Fibroblast of skin of abdomen (primary cell): ENCODE measurements at regions not wholly inside any gene's neighbourhood (a gene's known extent, or its start where the extent isn't known, plus 50 kb on each side); places are given as distances from the start of the nearest gene placed in this dataset.

Experiments used
- DNase-seq: peaks from one replicate; pipeline ENCODE4 v3.0.0-alpha.2; 2013

DNA sequence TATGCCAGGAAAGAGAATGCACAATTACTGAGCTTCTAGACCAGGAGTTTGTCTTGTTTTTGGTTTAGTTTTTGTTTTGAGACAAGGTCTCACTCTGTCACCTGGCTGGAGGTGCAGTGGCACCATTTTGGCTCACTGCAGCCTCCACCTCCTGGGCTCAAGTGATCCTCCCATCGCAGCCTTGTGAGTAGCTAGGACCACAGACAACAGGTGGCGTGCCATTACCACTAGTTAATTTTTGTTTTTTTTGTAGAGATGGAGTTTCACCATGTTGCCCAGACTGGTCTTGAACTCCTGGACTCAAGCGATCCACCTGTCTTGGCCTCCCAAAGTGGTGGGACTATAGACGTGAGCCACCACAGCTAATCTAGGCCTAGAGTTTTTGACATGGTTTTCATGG is 104.4 kb upstream of the CCDC54 start:
- no peak for DNase-seq

DNA sequence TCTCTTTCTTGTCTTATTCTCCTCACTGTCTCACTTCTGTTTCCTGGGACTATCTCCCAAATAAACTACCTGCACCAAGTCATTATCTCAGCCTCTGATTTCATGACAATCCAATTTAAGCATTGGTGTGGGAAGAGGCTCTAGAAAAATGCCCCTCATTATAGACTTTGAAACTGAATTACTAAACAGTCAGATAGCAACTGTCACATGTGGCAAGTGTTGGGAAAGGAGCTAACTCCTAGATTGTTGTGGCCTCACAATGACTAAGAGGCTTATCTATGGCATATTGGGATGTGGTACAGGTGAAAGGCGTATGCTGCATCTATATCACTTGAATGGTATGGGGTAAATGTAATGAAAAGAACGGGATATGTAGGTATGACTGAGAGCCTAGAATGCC is 103.5 kb upstream of the CCDC54 start:
- DNase-seq: no peak

DNA sequence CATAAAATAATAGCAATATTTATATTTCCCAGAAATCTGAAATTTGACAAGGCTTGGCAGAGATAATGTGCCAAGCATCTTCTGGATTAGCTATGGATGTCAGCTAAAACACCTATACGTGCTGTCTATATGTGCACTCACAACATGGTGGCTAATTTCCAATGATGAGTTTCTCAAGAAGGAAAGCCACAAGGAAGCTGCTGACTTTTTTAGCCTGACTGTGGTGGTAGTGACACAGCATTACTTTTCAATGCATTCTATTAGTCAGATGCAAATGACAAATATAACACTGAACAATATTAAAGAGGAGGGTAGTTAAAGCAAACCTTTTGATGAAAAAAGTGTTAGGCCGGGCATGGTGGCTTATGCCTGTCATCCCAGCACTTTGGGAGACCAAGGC is 101.7 kb upstream of the CCDC54 start:
- DNase-seq: no peak

DNA sequence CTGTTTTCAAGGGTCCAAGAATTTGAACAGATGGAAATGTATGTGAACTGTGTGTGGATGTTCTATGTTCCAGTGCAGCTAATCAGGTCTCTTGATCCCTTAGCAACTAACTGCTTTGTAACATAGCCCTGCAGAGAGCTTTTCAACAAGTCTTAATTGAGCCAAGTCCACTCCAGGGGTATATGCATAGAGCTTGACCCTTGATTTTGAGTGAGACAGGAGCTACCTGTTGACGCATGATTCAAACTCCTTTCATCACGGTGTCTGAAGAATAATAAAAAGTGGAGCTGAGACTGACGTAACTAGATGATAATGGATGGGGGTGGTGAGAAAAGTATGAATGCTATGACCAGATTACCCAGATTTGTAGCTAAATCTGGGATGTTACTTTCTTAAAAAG is 93.3 kb upstream of the CCDC54 start:
- no peak for DNase-seq

DNA sequence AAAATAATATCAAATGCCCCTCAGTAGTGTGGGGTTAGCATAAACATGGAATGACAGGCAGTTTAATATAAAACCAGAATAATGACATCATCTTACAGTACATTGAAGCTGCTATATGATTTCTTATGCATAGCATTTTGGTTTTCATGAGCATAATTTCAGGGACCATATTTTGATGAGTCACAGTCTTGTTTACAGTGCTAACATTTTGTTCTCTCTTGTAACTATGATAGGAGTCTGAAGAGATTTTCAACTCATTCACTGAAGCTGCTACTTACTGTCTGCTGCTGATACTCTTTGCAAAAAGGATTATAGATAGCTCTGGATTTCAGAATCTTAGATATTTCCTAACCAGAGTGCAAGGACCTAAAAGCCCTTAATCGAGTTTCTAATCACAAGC is 92.6 kb upstream of the CCDC54 start:
- DNase-seq: no peak

DNA sequence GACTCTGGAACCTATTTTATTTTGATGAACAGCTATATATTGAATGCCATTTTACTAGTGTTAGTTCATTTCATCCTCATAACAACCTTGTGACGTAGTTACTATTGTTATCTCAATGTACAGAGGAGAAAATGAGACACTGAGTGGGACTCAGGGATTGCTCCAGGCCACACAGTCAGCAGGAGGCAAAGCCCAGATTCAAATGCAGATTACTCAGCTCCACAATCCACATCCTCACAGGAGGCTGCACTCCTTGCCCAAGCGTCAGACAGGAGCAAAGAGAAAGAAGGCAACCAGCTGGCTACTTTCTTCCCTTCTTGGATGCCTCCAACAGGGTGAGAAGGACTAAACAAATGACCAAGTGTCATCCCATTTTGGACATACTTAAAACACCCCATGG is 92.0 kb upstream of the CCDC54 start:
- DNase-seq: no peak

DNA sequence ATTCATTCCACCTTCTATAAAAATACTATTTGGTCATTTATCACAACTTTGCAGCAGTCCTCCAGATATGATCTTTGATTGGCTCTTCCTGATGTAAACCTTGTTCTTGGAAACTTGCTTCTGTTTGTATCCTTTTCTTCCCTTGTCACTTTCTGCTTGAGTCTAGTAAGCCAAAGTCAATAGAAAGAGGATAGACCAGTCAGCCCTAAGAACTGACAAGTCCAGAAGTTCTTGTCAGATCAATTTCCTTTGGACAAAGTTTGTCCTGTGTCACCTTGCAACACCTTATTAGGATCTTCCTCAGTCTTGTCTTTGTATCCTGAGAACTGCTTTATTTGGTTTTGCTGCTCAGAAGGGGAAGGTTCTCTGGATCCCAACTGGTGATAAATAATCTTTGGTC is 87.9 kb upstream of the CCDC54 start:
- DNase-seq: no peak

DNA sequence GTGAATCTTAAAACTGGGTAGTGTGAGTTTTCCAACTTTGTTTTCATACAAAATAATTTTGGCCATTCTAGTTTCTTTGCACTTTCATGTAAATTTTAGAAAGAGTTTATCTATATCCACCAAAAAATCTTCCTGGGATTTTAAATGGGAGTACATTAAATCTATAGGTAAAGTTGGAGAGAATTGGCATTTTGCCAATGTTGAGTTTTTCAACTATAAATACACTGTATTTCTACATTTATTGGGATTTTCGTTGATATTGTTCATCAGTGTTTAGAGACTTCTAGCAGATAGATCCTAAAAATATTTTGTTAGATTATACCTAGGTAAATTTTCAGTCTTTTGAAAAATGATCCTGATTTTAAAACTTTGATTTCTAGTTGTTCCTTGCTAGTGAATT is 83.1 kb upstream of the CCDC54 start:
- DNase-seq: no peak

DNA sequence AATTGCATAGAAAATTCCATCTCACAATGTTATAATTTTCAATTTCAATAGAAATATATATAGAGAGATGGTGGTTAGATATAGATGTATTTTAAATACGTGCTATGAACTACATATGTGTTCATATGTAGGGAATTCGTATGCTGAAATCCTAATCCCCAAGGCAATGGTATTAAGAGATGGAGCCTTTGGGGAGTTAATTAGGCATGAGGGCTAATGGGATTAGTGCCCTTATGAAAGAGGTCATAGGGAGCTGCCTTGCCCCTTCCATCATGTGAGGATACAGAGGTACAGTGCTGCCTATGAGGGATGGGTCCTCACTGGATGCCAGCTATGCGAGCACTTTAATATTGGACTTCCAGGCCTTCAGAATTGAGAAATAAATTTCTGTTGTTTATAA is 79.6 kb upstream of the CCDC54 start:
- no peak for DNase-seq

DNA sequence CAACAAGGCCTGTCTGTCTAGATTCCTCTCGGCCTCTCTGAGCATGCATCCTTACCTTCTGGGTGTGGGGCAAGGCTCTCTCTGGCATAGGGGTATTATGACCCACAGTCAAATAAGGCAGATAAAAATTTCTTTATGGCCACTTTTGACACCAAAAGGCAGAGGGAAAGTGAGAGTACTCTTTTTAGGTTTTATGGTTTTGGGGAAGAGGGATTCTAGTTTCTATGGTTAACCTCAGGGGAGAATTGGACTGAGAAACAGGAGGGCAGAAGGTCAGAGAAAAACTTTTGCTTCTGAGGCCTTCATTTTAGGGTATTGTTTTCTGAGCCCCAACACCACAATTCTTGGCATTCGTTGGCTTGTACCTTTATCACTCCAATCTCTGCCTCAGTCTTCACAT is 70.0 kb upstream of the CCDC54 start:
- DNase-seq: no peak

DNA sequence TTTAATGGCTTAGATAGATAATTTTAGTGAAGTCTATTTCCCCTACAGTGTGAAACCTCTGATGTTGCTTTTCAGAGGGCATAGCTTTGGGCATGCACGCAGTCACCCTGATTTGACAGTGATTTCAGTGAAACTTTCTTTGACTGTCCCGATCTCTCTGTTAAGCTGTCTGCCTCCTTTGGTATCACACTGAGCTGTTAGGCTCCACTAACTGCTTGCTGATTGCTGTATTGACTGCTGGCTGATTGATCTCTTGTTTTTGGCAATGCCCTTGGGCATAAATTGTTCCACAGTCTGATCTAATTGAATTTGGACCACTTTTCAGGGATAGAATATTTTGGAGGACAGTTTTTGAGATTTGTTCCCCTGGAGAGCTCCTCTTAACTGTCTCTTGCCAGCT is 68.5 kb upstream of the CCDC54 start:
- no peak for DNase-seq

DNA sequence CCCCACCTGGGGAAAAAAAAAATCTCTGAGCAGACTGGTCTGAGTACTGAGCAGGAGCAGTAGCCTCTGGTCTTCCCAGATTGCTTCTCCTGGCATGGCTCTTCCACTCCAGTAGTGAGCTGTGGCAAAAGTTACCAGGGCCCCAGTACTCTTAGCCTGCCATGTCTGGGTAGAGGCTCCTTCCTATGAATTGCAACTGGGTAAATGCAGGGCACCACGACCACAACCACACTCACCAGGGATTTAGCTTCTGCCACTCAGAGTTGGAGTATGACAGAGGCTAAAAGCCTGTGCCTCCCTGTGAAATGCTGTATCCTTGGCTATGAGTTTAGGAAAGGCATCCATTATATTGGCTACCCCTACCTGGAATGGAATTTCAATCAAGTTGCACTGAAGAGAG is 67.9 kb upstream of the CCDC54 start:
- DNase-seq: no peak

DNA sequence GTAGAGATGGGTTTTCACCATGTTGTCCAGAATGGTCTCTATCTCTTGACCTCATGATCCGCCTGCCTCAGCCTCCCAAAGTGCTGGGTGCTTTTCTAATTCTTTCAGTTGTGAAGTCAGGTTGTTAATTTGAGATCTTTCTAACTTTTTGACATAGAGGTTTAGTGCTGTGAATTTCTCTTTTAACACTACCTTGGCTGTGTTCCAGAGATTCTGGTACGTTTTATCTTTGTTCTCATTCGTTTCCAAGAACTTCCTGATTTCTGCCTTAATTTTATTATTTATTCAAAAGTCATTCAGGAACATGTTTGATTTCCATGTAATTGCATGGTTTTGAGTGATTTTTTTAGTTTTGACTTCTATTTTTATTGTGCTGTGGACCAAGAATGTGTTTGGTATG is 63.5 kb upstream of the CCDC54 start:
- DNase-seq: no peak

DNA sequence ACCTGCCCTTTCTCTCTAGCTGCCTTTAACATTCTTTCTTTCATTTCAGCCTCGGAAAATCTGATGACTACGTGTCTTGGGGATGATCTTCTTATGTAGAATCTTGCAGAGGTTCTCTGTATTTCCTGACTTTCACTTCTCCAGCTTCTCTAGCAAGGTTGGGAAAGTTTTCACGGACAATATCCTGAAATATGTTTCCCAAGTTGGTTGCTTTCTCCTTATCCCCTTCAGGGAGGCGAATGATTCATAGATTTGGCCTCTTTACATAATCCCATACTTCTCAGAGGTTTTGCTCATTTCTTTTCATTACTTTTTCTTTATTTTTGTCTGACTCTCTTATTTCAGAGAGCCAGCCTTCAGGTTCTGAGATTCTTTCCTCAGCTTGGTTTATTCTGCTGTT is 62.1 kb upstream of the CCDC54 start:
- DNase-seq: peak; percentile 28

DNA sequence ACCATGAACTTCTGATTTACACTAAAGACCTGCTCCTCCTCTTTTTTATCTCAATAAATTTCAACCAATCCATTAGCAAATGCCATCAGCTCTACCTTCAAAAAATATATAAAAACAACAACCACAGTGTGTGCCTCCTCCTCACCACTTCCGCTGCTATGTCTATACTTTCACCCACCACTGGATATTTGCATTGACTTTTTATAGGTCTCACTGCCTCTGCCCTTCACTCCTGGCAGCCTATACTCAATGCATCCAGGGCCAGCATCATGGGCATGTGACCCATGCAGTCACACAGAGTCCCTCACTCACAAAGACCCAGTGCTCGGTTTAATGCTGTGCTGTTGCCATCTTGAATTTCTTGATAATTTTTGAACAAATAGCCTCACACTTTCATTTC is 53.5 kb upstream of the CCDC54 start:
- no peak for DNase-seq

DNA sequence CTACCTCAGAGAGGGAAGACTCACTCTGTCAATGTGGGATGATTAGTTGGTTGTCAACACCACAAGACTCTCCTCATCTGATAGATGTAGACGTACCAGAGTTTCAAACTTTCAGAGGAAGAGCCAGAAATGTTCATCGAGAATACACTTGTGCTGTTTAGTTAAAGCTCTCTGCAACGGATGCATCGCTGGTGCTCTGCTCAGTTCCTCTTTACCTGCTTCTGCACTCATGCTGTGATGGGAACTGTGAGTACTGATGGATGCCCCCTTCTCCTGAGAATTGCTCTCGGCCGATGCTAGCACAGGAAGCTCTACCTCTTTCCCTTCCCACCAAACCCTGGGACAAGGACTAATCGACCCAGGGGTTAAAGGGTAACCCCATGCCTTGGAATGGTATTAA is 51.8 kb upstream of the CCDC54 start:
- no peak for DNase-seq
